ENCODE measurements at regions not wholly inside any gene's neighbourhood (a gene's known extent, or its start where the extent isn't known, plus 50 kb on each side); places are given as distances from the start of the nearest gene placed in this dataset.

GRCh38 chr13:103935117-103935516, 868.9 kb upstream of the SLC10A2 start (continued):
- TF ChIP-seq REST (IDR thresholded peaks at IDR 0.05; ENCODE audit: unreplicated experiment) (no peak), CREB1 (CRISPR knock-in tag; IDR thresholded peaks at IDR 0.05; ENCODE audit: low read depth) (no peak)

GRCh38 chr13:103931885-103932284, 865.7 kb upstream of the SLC10A2 start:
- no peak for DNase-seq (ENCODE audit: low spot score)
- ATAC-seq = no peak
- Mint-ChIP-seq H3K9me3 (peaks cover 16% of the 10 kb centered on the region), H3K27me3 (ENCODE audit: insufficient read depth, low read depth, poor library complexity) (peaks cover 1% of the 10 kb centered on the region), H3K4me3 (no peak overlapping the region), H3K27ac (no peak overlapping the region), H3K4me1 (no peaks in the 10 kb centered on the region), H3K36me3 (ENCODE audit: low read depth) (peaks cover 15% of the 10 kb centered on the region; the same call in 2 of the 3 replicates)
- Histone ChIP-seq H3K27ac (ENCODE audit: low read depth) (no peak overlapping the region), H3K9me2 (ENCODE audit: insufficient read depth) (no peaks in the 10 kb centered on the region), H3K4me1 (ENCODE audit: insufficient read depth) (no peaks in the 10 kb centered on the region), H3K4me2 (no peak overlapping the region), H3K27me3 (ENCODE audit: insufficient read depth) (no peaks in the 10 kb centered on the region), H3F3A (replicated peaks; ENCODE audit: low read depth) (no peaks in the 10 kb centered on the region), H3K36me3 (ENCODE audit: insufficient read depth) (no peaks in the 10 kb centered on the region), H2AFZ (no peak overlapping the region), H3K4me3 (no peak overlapping the region), H3K79me2 (replicated peaks; ENCODE audit: insufficient read depth) (no peaks in the 10 kb centered on the region), H4K20me1 (replicated peaks; ENCODE audit: insufficient read depth) (no peaks in the 10 kb centered on the region)
- TF ChIP-seq ZNF114 (CRISPR knock-in tag; IDR thresholded peaks at IDR 0.05) (no peak), STAT1 (IDR thresholded peaks at IDR 0.05; ENCODE audit: unreplicated experiment) (no peak), ETS1 (IDR thresholded peaks at IDR 0.05) (no peak), CTCF (conservative IDR thresholded peaks at IDR 0.05; ENCODE audit: low read depth in 2 of 2) (no peak), ZNF462 (CRISPR knock-in tag; IDR thresholded peaks at IDR 0.05) (no peak), ZNF331 (CRISPR knock-in tag; IDR thresholded peaks at IDR 0.05; ENCODE audit: low read depth) (no peak), EZH2 (IDR thresholded peaks at IDR 0.05; ENCODE audit: low read depth, unreplicated experiment) (no peak), REST (IDR thresholded peaks at IDR 0.05; ENCODE audit: unreplicated experiment) (no peak)

Data from GM23338 (cell line).